OCI-LY7 (cell line): ENCODE measurements at regions not wholly inside any gene's neighbourhood (a gene's known extent, or its start where the extent isn't known, plus 50 kb on each side); places are given as distances from the start of the nearest gene placed in this dataset.

Experiments used
- CTCF ChIP-seq: fragments of 200-600 bp; sonication (generic); conservative IDR thresholded peaks from 2 replicates; pipeline ENCODE4 v1.5.1; 2014; ENCODE audit warnings: mild to moderate bottlenecking, antibody characterized with exemption, low read length, moderate library complexity, mixed read lengths
- EZH2phosphoT487 ChIP-seq: fragments of 200-600 bp; sonication (generic); IDR thresholded peaks from 2 replicates; pipeline ENCODE4 v1.6.1; 2018; ENCODE audit warnings: low read depth, borderline replicate concordance, mild to moderate bottlenecking, mixed run types, antibody characterized with exemption, low read length, moderate library complexity, mixed read lengths

GRCh38 chr3:71991681-71992080 is 206.7 kb upstream of the PROK2 start:
- TF ChIP-seq CTCF (no peak), EZH2phosphoT487 (no peak)
